Prostate gland (tissue), 2 donors: ENCODE measurements at regions not wholly inside any gene's neighbourhood (a gene's known extent, or its start where the extent isn't known, plus 50 kb on each side); places are given as distances from the start of the nearest gene placed in this dataset.

ENCODE experiments used
- POLR2A ChIP-seq: fragments of 450-650 bp; IDR thresholded peaks from one replicate; pipeline ENCODE4 v1.6.1; 2016; ENCODE audit warnings: antibody characterized with exemption, mild to moderate bottlenecking
- POLR2AphosphoS5 ChIP-seq: sonication (generic); formaldehyde crosslinking; IDR thresholded peaks from one replicate; pipeline ENCODE4 v1.6.1; 2017; ENCODE audit warnings: antibody characterized with exemption
- TF ChIP-seq, protein P1 (sequence below), 4 experiments: fragments of 200-600 bp in 2 of 4; fragments of 450-650 bp in 2 of 4; sonication (generic) in 2 of 4; IDR thresholded peaks; 1 replicate in 3 of 4; 2 replicates in 1 of 4; pipeline ENCODE4 v1.5.1; 2016 to 2019; ENCODE audit warnings: antibody characterized with exemption in 4 of 4, mild to moderate bottlenecking in 2 of 4, moderate library complexity in 2 of 4

DNA sequence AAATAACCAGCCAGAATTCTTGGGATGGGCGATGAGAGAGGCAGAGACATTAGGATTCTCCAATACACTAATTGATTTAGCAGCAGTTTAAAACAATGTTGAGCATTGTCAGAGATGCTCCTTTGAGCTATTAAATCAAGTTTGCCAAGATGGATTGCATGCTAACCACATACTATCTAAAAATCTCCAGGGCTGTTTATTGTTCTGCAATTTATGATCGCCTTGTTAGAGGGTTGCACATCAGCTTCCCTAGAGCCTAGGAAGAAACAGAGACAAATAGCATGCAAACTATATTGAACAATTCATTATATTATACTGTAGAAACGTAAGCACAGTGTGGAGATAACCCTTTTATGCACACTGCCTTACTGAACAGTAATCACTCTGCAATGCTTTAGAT is 599.9 kb downstream of the SOX5 start:
- TF ChIP-seq, protein P1, sequence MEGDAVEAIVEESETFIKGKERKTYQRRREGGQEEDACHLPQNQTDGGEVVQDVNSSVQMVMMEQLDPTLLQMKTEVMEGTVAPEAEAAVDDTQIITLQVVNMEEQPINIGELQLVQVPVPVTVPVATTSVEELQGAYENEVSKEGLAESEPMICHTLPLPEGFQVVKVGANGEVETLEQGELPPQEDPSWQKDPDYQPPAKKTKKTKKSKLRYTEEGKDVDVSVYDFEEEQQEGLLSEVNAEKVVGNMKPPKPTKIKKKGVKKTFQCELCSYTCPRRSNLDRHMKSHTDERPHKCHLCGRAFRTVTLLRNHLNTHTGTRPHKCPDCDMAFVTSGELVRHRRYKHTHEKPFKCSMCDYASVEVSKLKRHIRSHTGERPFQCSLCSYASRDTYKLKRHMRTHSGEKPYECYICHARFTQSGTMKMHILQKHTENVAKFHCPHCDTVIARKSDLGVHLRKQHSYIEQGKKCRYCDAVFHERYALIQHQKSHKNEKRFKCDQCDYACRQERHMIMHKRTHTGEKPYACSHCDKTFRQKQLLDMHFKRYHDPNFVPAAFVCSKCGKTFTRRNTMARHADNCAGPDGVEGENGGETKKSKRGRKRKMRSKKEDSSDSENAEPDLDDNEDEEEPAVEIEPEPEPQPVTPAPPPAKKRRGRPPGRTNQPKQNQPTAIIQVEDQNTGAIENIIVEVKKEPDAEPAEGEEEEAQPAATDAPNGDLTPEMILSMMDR (IDR thresholded peaks at IDR 0.05), result no peak
- no peak for TF ChIP-seq POLR2A
- no peak for TF ChIP-seq POLR2AphosphoS5
